ENCODE measurements at regions not wholly inside any gene's neighbourhood (a gene's known extent, or its start where the extent isn't known, plus 50 kb on each side); places are given as distances from the start of the nearest gene placed in this dataset.

GRCh38 chr17:71649941-71650350 is 470.9 kb upstream of the SOX9 start:
- Histone ChIP-seq H3K27ac (ENCODE audit: low read length) (no peak overlapping the region), H3K27me3 (ENCODE audit: control insufficient read depth, insufficient read depth) (no peaks in the 10 kb centered on the region), H3K4me3 (ENCODE audit: low read length) (no peak overlapping the region), H3K9me3 (ENCODE audit: control insufficient read depth, low read length) (no peaks in the 10 kb centered on the region), H3K4me1 (ENCODE audit: control insufficient read depth, insufficient read depth, low read length) (no peaks in the 10 kb centered on the region)
- ATAC-seq (no peak), DNase-seq (no peak)
- intact Hi-C loops (cut with DNase I) = no loop called here

GRCh38 chr17:71655542-71655941 is 465.3 kb upstream of the SOX9 start:
- Histone ChIP-seq H3K4me1 (ENCODE audit: control insufficient read depth, insufficient read depth, low read length) (no peaks in the 10 kb centered on the region), H3K4me3 (ENCODE audit: low read length) (no peak overlapping the region), H3K9me3 (ENCODE audit: control insufficient read depth, low read length) (no peaks in the 10 kb centered on the region), H3K27ac (ENCODE audit: low read length) (no peak overlapping the region), H3K27me3 (ENCODE audit: control insufficient read depth, insufficient read depth) (no peaks in the 10 kb centered on the region)
- ATAC-seq (no peak), DNase-seq (no peak)
- intact Hi-C loops (cut with DNase I) = no loop called here

DNA sequence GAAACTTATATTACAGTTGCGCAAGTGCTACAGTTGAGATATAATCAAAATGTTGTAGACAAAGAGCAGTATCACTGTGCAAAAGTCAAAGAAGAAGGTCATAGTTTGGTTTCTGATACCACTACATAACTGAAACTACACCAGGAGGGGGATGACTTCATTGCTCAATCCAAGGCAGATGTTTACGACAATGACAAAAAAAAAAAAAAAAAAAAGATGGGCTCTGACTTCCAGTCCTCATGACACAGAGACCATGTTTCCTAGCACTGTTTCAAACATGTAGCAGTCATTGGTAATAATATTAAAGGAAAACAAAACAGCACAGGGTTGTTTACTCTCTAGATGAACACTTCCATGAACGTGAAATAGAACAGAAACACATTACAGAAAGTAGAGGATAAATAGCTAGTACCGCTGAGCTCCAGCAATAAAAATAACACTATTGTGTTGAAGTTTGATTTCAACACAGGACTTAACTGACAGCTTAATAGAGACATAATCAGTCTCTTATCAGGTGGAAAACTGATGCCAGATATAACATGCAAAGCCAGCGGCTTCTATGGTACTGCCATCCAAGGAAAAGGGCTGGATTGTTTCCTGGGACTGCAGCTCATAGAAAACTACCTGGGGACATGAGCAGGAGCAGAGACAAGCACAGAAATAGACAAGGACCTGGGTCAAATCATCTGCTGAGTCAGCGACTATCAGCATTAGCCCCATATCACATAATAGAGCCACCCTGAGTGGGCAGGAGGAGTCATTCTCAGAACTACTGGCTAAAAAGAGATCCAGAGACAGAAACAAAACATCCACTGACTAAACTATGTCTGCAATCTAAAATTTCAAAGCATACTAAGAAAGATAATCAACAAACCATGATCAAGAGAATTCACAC is 463.6 kb upstream of the SOX9 start:
- Histone ChIP-seq H3K27me3 (ENCODE audit: control insufficient read depth, insufficient read depth) (no peaks in the 10 kb centered on the region), H3K4me1 (ENCODE audit: control insufficient read depth, insufficient read depth, low read length) (no peaks in the 10 kb centered on the region), H3K27ac (ENCODE audit: low read length) (no peak overlapping the region), H3K9me3 (ENCODE audit: control insufficient read depth, low read length) (no peaks in the 10 kb centered on the region), H3K4me3 (ENCODE audit: low read length) (no peak overlapping the region)
- DNase-seq = no peak
- 47% methylated on average over 6 of the region's 6 CpGs for WGBS
- intact Hi-C loops (cut with DNase I) = no loop called here
- no peak for ATAC-seq

DNA sequence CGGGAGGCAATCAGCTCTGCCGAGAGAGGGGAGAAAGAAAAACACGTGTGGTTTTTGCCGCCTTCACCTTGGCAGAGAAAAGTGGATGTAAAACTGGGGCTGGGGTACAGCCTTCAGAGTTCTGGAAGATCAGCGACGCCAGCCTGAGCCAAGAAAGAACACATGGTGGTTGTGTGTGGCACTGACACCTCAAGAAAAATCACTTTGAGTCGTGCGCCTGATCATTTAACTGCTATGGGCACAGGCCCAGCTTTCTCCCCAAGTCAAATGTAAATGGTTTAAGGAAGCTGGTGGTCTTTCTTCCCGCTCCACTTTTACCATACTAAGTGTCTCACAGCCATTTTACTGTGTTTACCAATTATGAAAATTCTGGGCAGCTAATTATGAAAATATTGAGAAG is 461.8 kb upstream of the SOX9 start:
- Histone ChIP-seq H3K27ac (ENCODE audit: low read length) (no peak overlapping the region), H3K4me3 (ENCODE audit: low read length) (no peak overlapping the region), H3K9me3 (ENCODE audit: control insufficient read depth, low read length) (no peaks in the 10 kb centered on the region), H3K27me3 (ENCODE audit: control insufficient read depth, insufficient read depth) (no peaks in the 10 kb centered on the region), H3K4me1 (ENCODE audit: control insufficient read depth, insufficient read depth, low read length) (no peaks in the 10 kb centered on the region)
- no peak for ATAC-seq
- intact Hi-C loops (cut with DNase I) = no loop called here
- 90% methylated on average over 9 of the region's 9 CpGs for WGBS
- no peak for DNase-seq

DNA sequence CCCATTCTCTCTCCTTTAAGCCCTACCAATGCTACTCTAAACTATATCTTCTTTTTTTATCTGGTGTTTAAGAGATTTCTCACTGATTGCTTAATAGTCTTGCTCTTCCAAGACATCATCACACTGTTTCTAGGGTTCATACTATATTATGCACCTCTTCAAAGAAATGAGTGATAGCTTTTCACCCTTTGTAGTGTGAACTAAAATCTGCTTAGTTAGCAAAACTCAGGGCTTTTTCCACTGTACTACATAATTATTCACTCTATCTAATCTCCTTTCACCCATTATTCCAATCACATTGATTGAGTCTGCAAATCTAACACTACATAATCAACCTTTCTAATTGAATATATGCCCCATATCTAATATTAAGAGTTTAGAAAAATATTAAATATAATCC is 456.0 kb upstream of the SOX9 start:
- DNase-seq (no peak), ATAC-seq (no peak)
- peaks cover 2% of the 10 kb centered on the region for H3K9me3 ChIP-seq (ENCODE audit: control insufficient read depth, low read length)
- intact Hi-C loops (cut with DNase I) = no loop called here
- H3K4me1 ChIP-seq (ENCODE audit: control insufficient read depth, insufficient read depth, low read length) = no peaks in the 10 kb centered on the region
- no peak overlapping the region for H3K4me3 ChIP-seq (ENCODE audit: low read length)
- no peak overlapping the region for H3K27ac ChIP-seq (ENCODE audit: low read length)
- H3K27me3 ChIP-seq (ENCODE audit: control insufficient read depth, insufficient read depth) = no peaks in the 10 kb centered on the region

GRCh38 chr17:71666047-71666446 is 454.8 kb upstream of the SOX9 start:
- DNase-seq = no peak
- H3K4me1 ChIP-seq (ENCODE audit: control insufficient read depth, insufficient read depth, low read length) = no peaks in the 10 kb centered on the region
- intact Hi-C loops (cut with DNase I) = no loop called here
- ATAC-seq = no peak
- no peak overlapping the region for H3K27ac ChIP-seq (ENCODE audit: low read length)
- no peak overlapping the region for H3K4me3 ChIP-seq (ENCODE audit: low read length)
- WGBS = 73% methylated on average over 2 of the region's 2 CpGs
- no peaks in the 10 kb centered on the region for H3K27me3 ChIP-seq (ENCODE audit: control insufficient read depth, insufficient read depth)
- H3K9me3 ChIP-seq (ENCODE audit: control insufficient read depth, low read length) = peaks cover 2% of the 10 kb centered on the region

GRCh38 chr17:71667661-71668060 is 453.2 kb upstream of the SOX9 start:
- Histone ChIP-seq H3K9me3 (ENCODE audit: control insufficient read depth, low read length) (peaks cover 2% of the 10 kb centered on the region), H3K4me1 (ENCODE audit: control insufficient read depth, insufficient read depth, low read length) (no peaks in the 10 kb centered on the region), H3K4me3 (ENCODE audit: low read length) (no peak overlapping the region), H3K27ac (ENCODE audit: low read length) (no peak overlapping the region), H3K27me3 (ENCODE audit: control insufficient read depth, insufficient read depth) (no peaks in the 10 kb centered on the region)
- intact Hi-C loops (cut with DNase I) = no loop called here
- no peak for ATAC-seq
- WGBS = 84% methylated on average over 1 of the region's 1 CpG
- DNase-seq = no peak

GRCh38 chr17:71668807-71669206 is 452.0 kb upstream of the SOX9 start:
- DNase-seq = no peak

GRCh38 chr17:71677439-71677838 is 443.4 kb upstream of the SOX9 start:
- Histone ChIP-seq H3K4me3 (ENCODE audit: low read length) (no peak overlapping the region), H3K4me1 (ENCODE audit: control insufficient read depth, insufficient read depth, low read length) (no peaks in the 10 kb centered on the region), H3K27me3 (ENCODE audit: control insufficient read depth, insufficient read depth) (no peaks in the 10 kb centered on the region), H3K9me3 (ENCODE audit: control insufficient read depth, low read length) (no peaks in the 10 kb centered on the region), H3K27ac (ENCODE audit: low read length) (no peak overlapping the region)
- 67% methylated on average over 4 of the region's 4 CpGs for WGBS
- intact Hi-C loops (cut with DNase I) = no loop called here
- DNase-seq = no peak
- no peak for ATAC-seq

More at GRCh38 chr17:71668807-71669206, 452.0 kb upstream of the SOX9 start:
- no peaks in the 10 kb centered on the region for H3K4me1 ChIP-seq (ENCODE audit: control insufficient read depth, insufficient read depth, low read length)
- ATAC-seq = no peak
- 48% methylated on average over 2 of the region's 2 CpGs for WGBS
- no peaks in the 10 kb centered on the region for H3K27me3 ChIP-seq (ENCODE audit: control insufficient read depth, insufficient read depth)
- no peak overlapping the region for H3K27ac ChIP-seq (ENCODE audit: low read length)
- intact Hi-C loops (cut with DNase I) = no loop called here
- no peak overlapping the region for H3K4me3 ChIP-seq (ENCODE audit: low read length)
- H3K9me3 ChIP-seq (ENCODE audit: control insufficient read depth, low read length) = peaks cover 2% of the 10 kb centered on the region

- Histone ChIP-seq H3K27ac (ENCODE audit: low read length) (no peak overlapping the region), H3K9me3 (ENCODE audit: control insufficient read depth, low read length) (no peaks in the 10 kb centered on the region), H3K4me1 (ENCODE audit: control insufficient read depth, insufficient read depth, low read length) (no peaks in the 10 kb centered on the region), H3K27me3 (ENCODE audit: control insufficient read depth, insufficient read depth) (no peaks in the 10 kb centered on the region), H3K4me3 (ENCODE audit: low read length) (no peak overlapping the region)
- ATAC-seq = no peak
- intact Hi-C loops (cut with DNase I) = no loop called here
- 59% methylated on average over 2 of the region's 2 CpGs for WGBS
- no peak for DNase-seq
Measured at GRCh38 chr17:71679832-71680231, 441.0 kb upstream of the SOX9 start.

DNA sequence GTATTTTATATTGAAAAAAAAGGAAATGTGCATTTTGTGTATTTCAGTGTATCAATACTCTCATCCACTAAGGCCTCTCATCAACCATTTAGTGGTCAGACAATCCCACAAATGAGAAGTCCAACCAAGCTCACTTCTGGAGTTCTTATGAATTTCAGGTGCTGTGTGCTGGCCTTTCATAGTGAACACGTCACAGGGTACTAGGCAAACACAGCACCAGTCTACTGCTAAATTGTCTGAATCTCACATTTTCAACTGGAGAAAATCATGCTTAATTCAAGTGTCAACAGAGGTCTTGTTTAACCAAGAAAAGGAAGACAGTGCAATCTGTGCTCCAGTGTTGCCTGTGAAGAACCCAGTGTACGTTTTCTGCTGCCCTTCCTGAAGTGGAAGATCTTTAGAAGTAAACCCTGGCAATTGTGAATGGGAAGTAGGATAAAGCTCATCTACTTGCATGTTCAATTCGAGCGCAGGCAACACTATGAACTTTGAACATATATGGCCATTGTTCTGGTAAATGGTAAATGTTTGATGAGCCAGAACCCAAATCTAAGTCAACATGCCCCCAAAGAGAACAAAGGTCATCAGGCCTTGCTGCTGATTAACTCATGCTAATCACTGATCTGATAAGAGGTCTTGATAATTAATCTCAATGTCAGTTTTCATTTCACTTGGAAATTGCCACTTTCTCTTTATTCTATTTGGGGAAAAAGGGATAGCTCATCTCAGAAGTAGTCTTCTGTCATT is 439.2 kb upstream of the SOX9 start:
- ATAC-seq = no peak
- Histone ChIP-seq H3K9me3 (ENCODE audit: control insufficient read depth, low read length) (no peaks in the 10 kb centered on the region), H3K4me1 (ENCODE audit: control insufficient read depth, insufficient read depth, low read length) (no peaks in the 10 kb centered on the region), H3K27me3 (ENCODE audit: control insufficient read depth, insufficient read depth) (no peaks in the 10 kb centered on the region), H3K27ac (ENCODE audit: low read length) (no peak overlapping the region), H3K4me3 (ENCODE audit: low read length) (no peak overlapping the region)
- 79% methylated on average over 4 of the region's 4 CpGs for WGBS
- no peak for DNase-seq
- intact Hi-C loops (cut with DNase I) = no loop called here
